ENCODE measurements at regions not wholly inside any gene's neighbourhood (a gene's known extent, or its start where the extent isn't known, plus 50 kb on each side); places are given as distances from the start of the nearest gene placed in this dataset.

DNA sequence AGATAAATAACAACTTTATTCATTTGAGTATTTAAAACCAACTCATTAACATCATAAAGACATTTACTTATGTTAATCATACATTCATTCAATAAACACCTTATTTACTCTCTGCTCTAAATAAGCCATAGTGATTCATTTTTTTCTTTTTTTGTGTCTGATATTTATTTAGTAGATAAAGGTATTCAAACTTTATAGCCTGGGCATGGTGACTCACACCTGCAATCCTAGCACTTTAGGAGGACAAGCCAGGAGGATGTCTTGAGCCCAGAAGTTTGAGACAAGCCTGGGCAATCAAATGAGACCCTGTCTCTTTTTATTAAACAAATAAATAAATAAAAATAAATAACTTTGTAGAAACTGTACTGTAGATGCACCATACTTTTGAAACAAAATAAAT lies 771.3 kb upstream of the PCDH7 start:
- Histone ChIP-seq H3K9me3 (ENCODE audit: control insufficient read depth, low read depth, low read length) (no peaks in the 10 kb centered on the region), H4K20me1 (ENCODE audit: control insufficient read depth, extremely low read depth, insufficient read depth, low read length) (no peaks in the 10 kb centered on the region), H3K79me2 (ENCODE audit: control insufficient read depth, insufficient read depth, low read length) (no peaks in the 10 kb centered on the region), H3K36me3 (ENCODE audit: control insufficient read depth in 2 of 2, extremely low read depth in 1 of 2, insufficient read depth in 2 of 2, low read length in 2 of 2) (no peaks in the 10 kb centered on the region), H3K4me2 (ENCODE audit: control insufficient read depth, extremely low read depth, insufficient read depth, low read depth, low read length) (no peak overlapping the region), H3K9ac (ENCODE audit: control insufficient read depth, extremely low read depth, insufficient read depth, low read length) (no peak overlapping the region), H2AFZ (ENCODE audit: control insufficient read depth, low read length) (no peak overlapping the region), H3K4me3 (ENCODE audit: control insufficient read depth in 2 of 3, extremely low read depth in 1 of 3, insufficient read depth in 2 of 3, low read depth in 1 of 3, low read length in 3 of 3) (no peak overlapping the region), H3K9me1 (ENCODE audit: control insufficient read depth, extremely low read depth, insufficient read depth, low read length) (no peaks in the 10 kb centered on the region), H3K27me3 (ENCODE audit: control insufficient read depth, extremely low read depth, insufficient read depth, low read length) (no peaks in the 10 kb centered on the region), H3K4me1 (ENCODE audit: control insufficient read depth, extremely low read depth, insufficient read depth, low read length) (no peaks in the 10 kb centered on the region), H3K27ac (ENCODE audit: control insufficient read depth, insufficient read depth, low read length) (no peak overlapping the region)
- TF ChIP-seq, protein P1, sequence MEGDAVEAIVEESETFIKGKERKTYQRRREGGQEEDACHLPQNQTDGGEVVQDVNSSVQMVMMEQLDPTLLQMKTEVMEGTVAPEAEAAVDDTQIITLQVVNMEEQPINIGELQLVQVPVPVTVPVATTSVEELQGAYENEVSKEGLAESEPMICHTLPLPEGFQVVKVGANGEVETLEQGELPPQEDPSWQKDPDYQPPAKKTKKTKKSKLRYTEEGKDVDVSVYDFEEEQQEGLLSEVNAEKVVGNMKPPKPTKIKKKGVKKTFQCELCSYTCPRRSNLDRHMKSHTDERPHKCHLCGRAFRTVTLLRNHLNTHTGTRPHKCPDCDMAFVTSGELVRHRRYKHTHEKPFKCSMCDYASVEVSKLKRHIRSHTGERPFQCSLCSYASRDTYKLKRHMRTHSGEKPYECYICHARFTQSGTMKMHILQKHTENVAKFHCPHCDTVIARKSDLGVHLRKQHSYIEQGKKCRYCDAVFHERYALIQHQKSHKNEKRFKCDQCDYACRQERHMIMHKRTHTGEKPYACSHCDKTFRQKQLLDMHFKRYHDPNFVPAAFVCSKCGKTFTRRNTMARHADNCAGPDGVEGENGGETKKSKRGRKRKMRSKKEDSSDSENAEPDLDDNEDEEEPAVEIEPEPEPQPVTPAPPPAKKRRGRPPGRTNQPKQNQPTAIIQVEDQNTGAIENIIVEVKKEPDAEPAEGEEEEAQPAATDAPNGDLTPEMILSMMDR (optimal IDR thresholded peaks at IDR 0.05 in 1 of 3, IDR thresholded peaks at IDR 0.05 in 1 of 3, conservative IDR thresholded peaks at IDR 0.05 in 1 of 3; ENCODE audit: extremely low read depth in 1 of 3, insufficient read depth in 2 of 3, low read length in 3 of 3) = no peak
- TF ChIP-seq EZH2 (IDR thresholded peaks at IDR 0.05; ENCODE audit: low read length) = no peak
- dilution Hi-C loops (cut with MboI; ENCODE audit: extremely low pct_ligation_motif_present, low sequenced_read_pairs) = no loop called here
- FAIRE-seq = no peak
- no peak for DNase-seq (ENCODE audit: low read depth, low spot score)

DNA sequence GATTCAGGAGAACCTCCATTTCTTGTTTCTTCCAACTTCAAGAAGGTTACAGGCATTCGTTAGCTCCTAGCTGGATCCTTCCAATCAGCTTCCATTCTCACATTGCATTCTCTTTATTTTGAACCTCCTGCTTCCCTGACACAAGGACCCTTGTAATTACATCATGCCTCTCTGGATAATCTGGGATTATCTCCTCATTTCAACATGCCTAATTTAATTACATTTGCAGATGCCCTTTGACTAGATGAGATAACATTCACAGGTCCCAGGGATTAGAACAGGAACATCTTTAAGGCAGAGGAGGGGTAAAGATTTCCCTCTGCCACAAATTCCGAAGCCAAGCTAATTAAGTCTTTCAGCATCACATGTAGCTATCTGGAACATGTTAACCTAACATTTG lies 753.8 kb upstream of the PCDH7 start:
- no peak for DNase-seq (ENCODE audit: low read depth, low spot score)
- no peaks in the 10 kb centered on the region for H3K79me2 ChIP-seq (ENCODE audit: control insufficient read depth, insufficient read depth, low read length)
- dilution Hi-C loops (cut with MboI; ENCODE audit: extremely low pct_ligation_motif_present, low sequenced_read_pairs) = no loop called here
- TF ChIP-seq, protein P1 (optimal IDR thresholded peaks at IDR 0.05 in 1 of 3, IDR thresholded peaks at IDR 0.05 in 1 of 3, conservative IDR thresholded peaks at IDR 0.05 in 1 of 3; ENCODE audit: extremely low read depth in 1 of 3, insufficient read depth in 2 of 3, low read length in 3 of 3) = no peak
- TF ChIP-seq EZH2 (IDR thresholded peaks at IDR 0.05; ENCODE audit: low read length) = no peak
- H3K27me3 ChIP-seq (ENCODE audit: control insufficient read depth, extremely low read depth, insufficient read depth, low read length) = no peaks in the 10 kb centered on the region
- no peaks in the 10 kb centered on the region for H3K36me3 ChIP-seq (ENCODE audit: control insufficient read depth in 2 of 2, extremely low read depth in 1 of 2, insufficient read depth in 2 of 2, low read length in 2 of 2)
- no peak overlapping the region for H3K27ac ChIP-seq (ENCODE audit: control insufficient read depth, insufficient read depth, low read length)
- no peak for FAIRE-seq
- H2AFZ ChIP-seq (ENCODE audit: control insufficient read depth, low read length) = no peak overlapping the region
- no peaks in the 10 kb centered on the region for H4K20me1 ChIP-seq (ENCODE audit: control insufficient read depth, extremely low read depth, insufficient read depth, low read length)
- H3K4me1 ChIP-seq (ENCODE audit: control insufficient read depth, extremely low read depth, insufficient read depth, low read length) = no peaks in the 10 kb centered on the region
- no peak overlapping the region for H3K4me3 ChIP-seq (ENCODE audit: control insufficient read depth in 2 of 3, extremely low read depth in 1 of 3, insufficient read depth in 2 of 3, low read depth in 1 of 3, low read length in 3 of 3)
- no peak overlapping the region for H3K4me2 ChIP-seq (ENCODE audit: control insufficient read depth, extremely low read depth, insufficient read depth, low read depth, low read length)
- no peaks in the 10 kb centered on the region for H3K9me1 ChIP-seq (ENCODE audit: control insufficient read depth, extremely low read depth, insufficient read depth, low read length)
- no peak overlapping the region for H3K9ac ChIP-seq (ENCODE audit: control insufficient read depth, extremely low read depth, insufficient read depth, low read length)
- no peaks in the 10 kb centered on the region for H3K9me3 ChIP-seq (ENCODE audit: control insufficient read depth, low read depth, low read length)

Measured in keratinocyte (primary cell).